ENCODE measurements at regions not wholly inside any gene's neighbourhood (a gene's known extent, or its start where the extent isn't known, plus 50 kb on each side); places are given as distances from the start of the nearest gene placed in this dataset.

GRCh38 chr1:219517031-219517430, 95.9 kb downstream of the ZC3H11B start:
- intact Hi-C loops (cut with micrococcal nuclease): no loop called here
- Histone ChIP-seq H3K27ac (ENCODE audit: low read length) (no peak overlapping the region), H3K36me3 (ENCODE audit: control insufficient read depth, insufficient read depth, low read length) (no peaks in the 10 kb centered on the region), H3K27me3 (ENCODE audit: control insufficient read depth, insufficient read depth, low read length) (no peaks in the 10 kb centered on the region), H3K9me3 (ENCODE audit: control insufficient read depth, insufficient read depth, low read length) (no peaks in the 10 kb centered on the region), H3K4me3 (ENCODE audit: low read length) (no peak overlapping the region), H3K4me1 (ENCODE audit: control insufficient read depth, insufficient read depth, low read length) (no peaks in the 10 kb centered on the region)
- DNase-seq (no peak), ATAC-seq (no peak)
- Mint-ChIP-seq H3K27ac (no peak overlapping the region), H3K36me3 (no peaks in the 10 kb centered on the region), H3K27me3 (ENCODE audit: low read depth in 2 of 2) (no peaks in the 10 kb centered on the region), H3K4me3 (no peak overlapping the region), H3K4me1 (no peaks in the 10 kb centered on the region), H3K9me3 (peaks cover 6 to 9% of the 10 kb centered on the region in 2 donors)
- TF ChIP-seq CTCF (IDR thresholded peaks at IDR 0.05): no peak
- WGBS (ENCODE audit: insufficient coverage): 79% methylated on average over 3 of the region's 3 CpGs

GRCh38 chr1:219514728-219515127, 98.2 kb downstream of the ZC3H11B start:
- no peak overlapping the region for H3K4me3 ChIP-seq (ENCODE audit: low read length)
- H3K4me3 Mint-ChIP-seq: no peak overlapping the region
- H3K27me3 Mint-ChIP-seq (ENCODE audit: low read depth in 2 of 2): no peaks in the 10 kb centered on the region
- H3K4me1 Mint-ChIP-seq: no peaks in the 10 kb centered on the region
- no peak overlapping the region for H3K27ac ChIP-seq (ENCODE audit: low read length)
- no peaks in the 10 kb centered on the region for H3K9me3 ChIP-seq (ENCODE audit: control insufficient read depth, insufficient read depth, low read length)
- 61% methylated on average over 1 of the region's 3 CpGs for WGBS (ENCODE audit: insufficient coverage)
- no peak overlapping the region for H3K27ac Mint-ChIP-seq
- intact Hi-C loops (cut with micrococcal nuclease): no loop called here
- H3K36me3 ChIP-seq (ENCODE audit: control insufficient read depth, insufficient read depth, low read length): no peaks in the 10 kb centered on the region
- peaks cover 6 to 9% of the 10 kb centered on the region in 2 donors for H3K9me3 Mint-ChIP-seq
- no peak for ATAC-seq
- H3K27me3 ChIP-seq (ENCODE audit: control insufficient read depth, insufficient read depth, low read length): no peaks in the 10 kb centered on the region
- H3K36me3 Mint-ChIP-seq: no peaks in the 10 kb centered on the region
- no peak for DNase-seq
- no peaks in the 10 kb centered on the region for H3K4me1 ChIP-seq (ENCODE audit: control insufficient read depth, insufficient read depth, low read length)
- TF ChIP-seq CTCF (IDR thresholded peaks at IDR 0.05): no peak

DNA sequence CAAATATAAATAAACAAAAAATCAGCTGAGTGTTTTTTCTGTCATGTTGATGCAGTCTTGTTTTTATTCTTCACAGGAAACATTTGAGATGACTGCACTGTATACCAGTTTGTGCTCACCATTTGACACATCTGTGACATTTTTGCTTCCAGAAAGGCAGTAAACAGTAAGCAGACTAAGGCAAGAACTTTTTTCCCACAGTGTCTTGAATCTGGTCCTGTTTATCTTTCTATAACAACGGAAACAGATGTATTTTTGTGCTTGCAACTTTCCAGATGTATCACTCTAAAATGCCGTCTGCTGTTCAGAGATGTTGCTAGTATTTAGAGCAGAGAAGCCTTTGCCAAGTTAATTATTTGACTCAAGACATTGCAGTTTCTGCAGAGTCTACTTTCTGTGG, 105.5 kb downstream of the ZC3H11B start:
- H3K27ac ChIP-seq (ENCODE audit: low read length): no peak overlapping the region
- no peak for DNase-seq
- H3K4me3 ChIP-seq (ENCODE audit: low read length): no peak overlapping the region
- Mint-ChIP-seq H3K27me3 (ENCODE audit: low read depth in 2 of 2) (no peaks in the 10 kb centered on the region), H3K9me3 (peaks cover 2 to 4% of the 10 kb centered on the region in 2 donors), H3K36me3 (no peaks in the 10 kb centered on the region), H3K4me1 (no peaks in the 10 kb centered on the region), H3K27ac (no peak overlapping the region), H3K4me3 (no peak overlapping the region)
- intact Hi-C loops (cut with micrococcal nuclease): no loop called here
- no peaks in the 10 kb centered on the region for H3K27me3 ChIP-seq (ENCODE audit: control insufficient read depth, insufficient read depth, low read length)
- no peaks in the 10 kb centered on the region for H3K4me1 ChIP-seq (ENCODE audit: control insufficient read depth, insufficient read depth, low read length)
- no peaks in the 10 kb centered on the region for H3K36me3 ChIP-seq (ENCODE audit: control insufficient read depth, insufficient read depth, low read length)
- TF ChIP-seq CTCF (IDR thresholded peaks at IDR 0.05): no peak
- no peak for ATAC-seq
- H3K9me3 ChIP-seq (ENCODE audit: control insufficient read depth, insufficient read depth, low read length): no peaks in the 10 kb centered on the region
- WGBS (ENCODE audit: insufficient coverage): 76% methylated on average over 2 of the region's 2 CpGs

DNA sequence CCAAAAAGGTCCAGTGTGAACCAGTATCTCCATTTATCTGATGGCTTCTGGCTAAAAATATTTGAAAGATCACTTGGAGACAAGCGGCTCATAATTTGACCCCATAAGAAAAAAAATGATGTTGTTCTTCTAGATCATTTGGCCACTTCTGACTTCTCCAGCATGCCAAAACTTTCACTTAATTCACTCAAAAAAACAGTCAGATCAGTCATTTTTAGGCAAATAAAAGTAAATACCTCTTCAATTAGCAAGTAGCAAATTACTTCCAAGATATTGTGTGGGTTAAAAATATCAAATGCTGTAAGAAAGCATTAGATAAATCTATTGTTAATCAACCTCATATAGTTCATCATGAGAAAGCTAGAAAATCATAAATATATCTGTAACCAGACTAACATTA, 106.0 kb downstream of the ZC3H11B start:
- Mint-ChIP-seq H3K36me3 (no peaks in the 10 kb centered on the region), H3K9me3 (peaks cover 2 to 4% of the 10 kb centered on the region in 2 donors), H3K4me3 (no peak overlapping the region), H3K27ac (no peak overlapping the region), H3K4me1 (no peaks in the 10 kb centered on the region), H3K27me3 (ENCODE audit: low read depth in 2 of 2) (no peaks in the 10 kb centered on the region)
- no peak overlapping the region for H3K4me3 ChIP-seq (ENCODE audit: low read length)
- whole genome bisulfite sequencing (ENCODE audit: insufficient coverage): 100% methylated on average over 1 of the region's 1 CpG
- H3K27ac ChIP-seq (ENCODE audit: low read length): no peak overlapping the region
- intact Hi-C loops (cut with micrococcal nuclease): no loop called here
- TF ChIP-seq CTCF (IDR thresholded peaks at IDR 0.05): no peak
- H3K4me1 ChIP-seq (ENCODE audit: control insufficient read depth, insufficient read depth, low read length): no peaks in the 10 kb centered on the region
- no peak for DNase-seq
- H3K9me3 ChIP-seq (ENCODE audit: control insufficient read depth, insufficient read depth, low read length): no peaks in the 10 kb centered on the region
- H3K36me3 ChIP-seq (ENCODE audit: control insufficient read depth, insufficient read depth, low read length): no peaks in the 10 kb centered on the region
- ATAC-seq: no peak
- no peaks in the 10 kb centered on the region for H3K27me3 ChIP-seq (ENCODE audit: control insufficient read depth, insufficient read depth, low read length)

Data from natural killer cell (primary cell).